SK-N-SH treated with all-trans-retinoic acid at 6 μM for 48 hours (cell line): ENCODE measurements at regions not wholly inside any gene's neighbourhood (a gene's known extent, or its start where the extent isn't known, plus 50 kb on each side); places are given as distances from the start of the nearest gene placed in this dataset.

Experiments used
- ATAC-seq: fragments of 200-7000 bp; cut with Tn5 transposase; 3 replicates; pipeline ENCODE4 v1.9.1; 2020; ENCODE audit warnings: mild to moderate bottlenecking, moderate library complexity
- ARNTL ChIP-seq: fragments of 450-650 bp; formaldehyde crosslinking; IDR thresholded peaks from 2 replicates; pipeline ENCODE4 v1.5.0; 2020; ENCODE audit warnings: low read depth, mild to moderate bottlenecking, moderate library complexity, borderline replicate concordance
- BACH2 ChIP-seq: fragments of 250-450 bp; sonication (Bioruptor Pico); IDR thresholded peaks from 2 replicates; pipeline ENCODE4 v1.9.0; 2021; ENCODE audit warnings: mild to moderate bottlenecking, borderline replicate concordance
- CREB5 ChIP-seq: fragments of 250-450 bp; sonication (Bioruptor Pico); IDR thresholded peaks from 2 replicates; pipeline ENCODE4 v1.5.1; 2020; ENCODE audit warnings: low read depth, mild to moderate bottlenecking, moderate library complexity
- CSDC2 ChIP-seq: fragments of 250-450 bp; sonication (Bioruptor Pico); IDR thresholded peaks from 2 replicates; pipeline ENCODE4 v1.5.0; 2020; ENCODE audit warnings: mild to moderate bottlenecking, moderate library complexity
- ESRRG ChIP-seq: fragments of 250-450 bp; sonication (Bioruptor Pico); IDR thresholded peaks from 2 replicates; pipeline ENCODE4 v1.6.1; 2021; ENCODE audit warnings: mild to moderate bottlenecking
- GLIS3 ChIP-seq: fragments of 250-450 bp; sonication (Bioruptor Pico); IDR thresholded peaks from 2 replicates; pipeline ENCODE4 v1.5.0; 2020; ENCODE audit warnings: mild to moderate bottlenecking, moderate library complexity
- ISL1 ChIP-seq: fragments of 250-450 bp; sonication (Bioruptor Pico); IDR thresholded peaks from 2 replicates; pipeline ENCODE4 v2.1.2; 2022; ENCODE audit warnings: mild to moderate bottlenecking, moderate library complexity
- OSR1 ChIP-seq: fragments of 250-450 bp; sonication (Bioruptor Pico); IDR thresholded peaks from 2 replicates; pipeline ENCODE4 v1.8.0; 2022; ENCODE audit warnings: moderate library complexity, mild to moderate bottlenecking, inconsistent platforms
- PPARA ChIP-seq: fragments of 250-450 bp; sonication (Bioruptor Pico); IDR thresholded peaks from 2 replicates; pipeline ENCODE4 v1.5.0; 2020; ENCODE audit warnings: mild to moderate bottlenecking, borderline replicate concordance
- RARB ChIP-seq: fragments of 250-450 bp; sonication (Bioruptor Pico); IDR thresholded peaks from 2 replicates; pipeline ENCODE4 v1.8.0; 2021; ENCODE audit warnings: mild to moderate bottlenecking, moderate library complexity
- SNAI2 ChIP-seq: fragments of 250-450 bp; sonication (Bioruptor Pico); IDR thresholded peaks from 2 replicates; pipeline ENCODE4 v1.5.0; 2020; ENCODE audit warnings: mild to moderate bottlenecking, moderate library complexity
- TCF4 ChIP-seq: fragments of 250-450 bp; sonication (Bioruptor Pico); IDR thresholded peaks from 2 replicates; pipeline ENCODE4 v1.8.0; 2021; ENCODE audit warnings: mild to moderate bottlenecking, moderate library complexity, borderline replicate concordance
- TOX ChIP-seq: fragments of 250-450 bp; sonication (Bioruptor Pico); IDR thresholded peaks from 2 replicates; pipeline ENCODE4 v1.8.0; 2021; ENCODE audit warnings: mild to moderate bottlenecking, moderate library complexity, borderline replicate concordance
- TSHZ2 ChIP-seq: fragments of 250-450 bp; sonication (Bioruptor Pico); IDR thresholded peaks from 2 replicates; pipeline ENCODE4 v1.5.0; 2020; ENCODE audit warnings: mild to moderate bottlenecking, moderate library complexity
- ZC3H10 ChIP-seq: fragments of 250-450 bp; sonication (Bioruptor Pico); IDR thresholded peaks from 2 replicates; pipeline ENCODE4 v1.5.1; 2021; ENCODE audit warnings: mild to moderate bottlenecking, moderate library complexity
- ZFP3 ChIP-seq: fragments of 250-450 bp; sonication (Bioruptor Pico); IDR thresholded peaks from 2 replicates; pipeline ENCODE4 v1.5.0; 2020; ENCODE audit warnings: mild to moderate bottlenecking, moderate library complexity
- ZFP30 ChIP-seq: fragments of 450-650 bp; formaldehyde crosslinking; IDR thresholded peaks from 2 replicates; pipeline ENCODE4 v1.5.0; 2022; ENCODE audit warnings: mild to moderate bottlenecking, moderate library complexity
- ZNF565 ChIP-seq: fragments of 450-650 bp; formaldehyde crosslinking; conservative IDR thresholded peaks from 2 replicates; pipeline ENCODE4 v1.5.0; 2020; ENCODE audit warnings: low read depth, mild to moderate bottlenecking, moderate library complexity
- ZNF70 ChIP-seq: fragments of 450-650 bp; formaldehyde crosslinking; IDR thresholded peaks from 2 replicates; pipeline ENCODE4 v1.5.0; 2020; ENCODE audit warnings: mild to moderate bottlenecking, moderate library complexity
- ZNF8 ChIP-seq: fragments of 450-650 bp; formaldehyde crosslinking; IDR thresholded peaks from 2 replicates; pipeline ENCODE4 v1.5.0; 2020; ENCODE audit warnings: mild to moderate bottlenecking, moderate library complexity
- TF ChIP-seq, protein P1 (sequence below): fragments of 250-450 bp; sonication (Bioruptor Pico); IDR thresholded peaks from 2 replicates; pipeline ENCODE4 v1.8.0; 2021; ENCODE audit warnings: low read depth, mild to moderate bottlenecking, moderate library complexity, borderline replicate concordance
- TF ChIP-seq, protein P2 (sequence below): fragments of 250-450 bp; sonication (Bioruptor Pico); IDR thresholded peaks from 2 replicates; pipeline ENCODE4 v1.5.1; 2021; ENCODE audit warnings: mild to moderate bottlenecking, moderate library complexity
- TF ChIP-seq, protein P3 (sequence below): fragments of 250-450 bp; sonication (Bioruptor Pico); IDR thresholded peaks from 2 replicates; pipeline ENCODE4 v1.8.0; 2020; ENCODE audit warnings: mild to moderate bottlenecking, moderate library complexity, borderline replicate concordance

DNA sequence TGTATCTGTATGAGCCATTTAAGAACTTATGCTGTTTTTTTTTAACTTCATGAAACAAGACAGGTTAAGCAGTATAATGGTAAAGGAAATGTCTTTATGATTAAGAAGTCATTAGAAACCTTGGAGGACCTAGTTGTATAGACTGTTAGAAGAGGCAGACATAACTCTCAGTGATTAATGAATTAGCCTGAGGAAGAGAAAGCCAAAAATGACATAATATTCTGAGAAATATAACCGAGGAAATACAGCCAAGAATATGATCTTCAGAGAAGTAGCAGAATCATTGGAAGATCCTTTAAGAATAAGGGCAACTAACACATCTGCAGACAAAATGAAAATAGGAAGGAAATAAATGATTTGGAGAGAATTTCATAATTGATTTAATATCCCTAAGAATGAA lies 738.1 kb upstream of the NCAM2 start:
- no peak for ATAC-seq
- TF ChIP-seq CREB5 (CRISPR knock-in tag) = no peak
- no peak for TF ChIP-seq BACH2 (CRISPR knock-in tag)
- no peak for TF ChIP-seq ESRRG (CRISPR knock-in tag)
- no peak for TF ChIP-seq CSDC2 (CRISPR knock-in tag)
- TF ChIP-seq, protein P1, sequence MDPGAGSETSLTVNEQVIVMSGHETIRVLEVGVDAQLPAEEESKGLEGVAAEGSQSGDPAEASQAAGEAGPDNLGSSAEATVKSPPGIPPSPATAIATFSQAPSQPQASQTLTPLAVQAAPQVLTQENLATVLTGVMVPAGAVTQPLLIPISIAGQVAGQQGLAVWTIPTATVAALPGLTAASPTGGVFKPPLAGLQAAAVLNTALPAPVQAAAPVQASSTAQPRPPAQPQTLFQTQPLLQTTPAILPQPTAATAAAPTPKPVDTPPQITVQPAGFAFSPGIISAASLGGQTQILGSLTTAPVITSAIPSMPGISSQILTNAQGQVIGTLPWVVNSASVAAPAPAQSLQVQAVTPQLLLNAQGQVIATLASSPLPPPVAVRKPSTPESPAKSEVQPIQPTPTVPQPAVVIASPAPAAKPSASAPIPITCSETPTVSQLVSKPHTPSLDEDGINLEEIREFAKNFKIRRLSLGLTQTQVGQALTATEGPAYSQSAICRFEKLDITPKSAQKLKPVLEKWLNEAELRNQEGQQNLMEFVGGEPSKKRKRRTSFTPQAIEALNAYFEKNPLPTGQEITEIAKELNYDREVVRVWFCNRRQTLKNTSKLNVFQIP = no peak
- TF ChIP-seq, protein P2, sequence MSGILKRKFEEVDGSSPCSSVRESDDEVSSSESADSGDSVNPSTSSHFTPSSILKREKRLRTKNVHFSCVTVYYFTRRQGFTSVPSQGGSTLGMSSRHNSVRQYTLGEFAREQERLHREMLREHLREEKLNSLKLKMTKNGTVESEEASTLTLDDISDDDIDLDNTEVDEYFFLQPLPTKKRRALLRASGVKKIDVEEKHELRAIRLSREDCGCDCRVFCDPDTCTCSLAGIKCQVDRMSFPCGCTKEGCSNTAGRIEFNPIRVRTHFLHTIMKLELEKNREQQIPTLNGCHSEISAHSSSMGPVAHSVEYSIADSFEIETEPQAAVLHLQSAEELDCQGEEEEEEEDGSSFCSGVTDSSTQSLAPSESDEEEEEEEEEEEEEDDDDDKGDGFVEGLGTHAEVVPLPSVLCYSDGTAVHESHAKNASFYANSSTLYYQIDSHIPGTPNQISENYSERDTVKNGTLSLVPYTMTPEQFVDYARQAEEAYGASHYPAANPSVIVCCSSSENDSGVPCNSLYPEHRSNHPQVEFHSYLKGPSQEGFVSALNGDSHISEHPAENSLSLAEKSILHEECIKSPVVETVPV = no peak
- no peak for TF ChIP-seq ZC3H10 (CRISPR knock-in tag)
- TF ChIP-seq OSR1 (CRISPR knock-in tag) = no peak
- no peak for TF ChIP-seq ZNF8 (CRISPR knock-in tag)
- no peak for TF ChIP-seq TCF4 (CRISPR knock-in tag)
- no peak for TF ChIP-seq SNAI2 (CRISPR knock-in tag)
- TF ChIP-seq ISL1 (CRISPR knock-in tag) = no peak
- no peak for TF ChIP-seq GLIS3 (CRISPR knock-in tag)
- TF ChIP-seq RARB (CRISPR knock-in tag) = no peak
- no peak for TF ChIP-seq PPARA (CRISPR knock-in tag)
- no peak for TF ChIP-seq TOX (CRISPR knock-in tag)
- no peak for TF ChIP-seq ZNF70 (CRISPR knock-in tag)
- TF ChIP-seq ZFP30 = no peak
- TF ChIP-seq, protein P3, sequence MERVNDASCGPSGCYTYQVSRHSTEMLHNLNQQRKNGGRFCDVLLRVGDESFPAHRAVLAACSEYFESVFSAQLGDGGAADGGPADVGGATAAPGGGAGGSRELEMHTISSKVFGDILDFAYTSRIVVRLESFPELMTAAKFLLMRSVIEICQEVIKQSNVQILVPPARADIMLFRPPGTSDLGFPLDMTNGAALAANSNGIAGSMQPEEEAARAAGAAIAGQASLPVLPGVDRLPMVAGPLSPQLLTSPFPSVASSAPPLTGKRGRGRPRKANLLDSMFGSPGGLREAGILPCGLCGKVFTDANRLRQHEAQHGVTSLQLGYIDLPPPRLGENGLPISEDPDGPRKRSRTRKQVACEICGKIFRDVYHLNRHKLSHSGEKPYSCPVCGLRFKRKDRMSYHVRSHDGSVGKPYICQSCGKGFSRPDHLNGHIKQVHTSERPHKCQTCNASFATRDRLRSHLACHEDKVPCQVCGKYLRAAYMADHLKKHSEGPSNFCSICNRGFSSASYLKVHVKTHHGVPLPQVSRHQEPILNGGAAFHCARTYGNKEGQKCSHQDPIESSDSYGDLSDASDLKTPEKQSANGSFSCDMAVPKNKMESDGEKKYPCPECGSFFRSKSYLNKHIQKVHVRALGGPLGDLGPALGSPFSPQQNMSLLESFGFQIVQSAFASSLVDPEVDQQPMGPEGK (CRISPR knock-in tag) = no peak
- TF ChIP-seq ZNF565 (CRISPR knock-in tag) = no peak

DNA sequence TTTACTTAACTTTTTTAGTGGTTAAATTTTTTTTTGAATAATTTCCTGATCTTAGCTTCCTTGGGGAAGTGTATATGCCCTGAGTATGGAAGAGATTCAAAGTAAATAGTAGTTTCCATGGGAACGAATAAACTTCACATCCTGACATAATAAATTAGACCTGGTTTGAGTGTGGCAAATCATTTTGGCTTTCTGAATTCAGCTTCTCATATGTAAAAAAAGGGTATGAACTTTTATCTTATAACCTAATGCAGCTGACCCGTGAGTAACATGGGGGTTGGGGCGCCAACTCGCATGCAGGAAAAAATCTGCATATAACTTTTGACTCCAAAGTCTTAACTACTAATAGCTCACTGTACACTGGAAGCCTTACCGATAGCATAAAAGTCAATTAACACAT lies 736.8 kb upstream of the NCAM2 start:
- TF ChIP-seq TSHZ2 (CRISPR knock-in tag) (no peak), ZNF565 (CRISPR knock-in tag) (no peak)

GRCh38 chr21:20265707-20266440 lies 732.3 kb upstream of the NCAM2 start:
- ATAC-seq = no peak
- TF ChIP-seq TOX (CRISPR knock-in tag) (no peak), ARNTL (CRISPR knock-in tag) (no peak), OSR1 (CRISPR knock-in tag) (no peak), CREB5 (CRISPR knock-in tag) (no peak), RARB (CRISPR knock-in tag) (no peak), GLIS3 (CRISPR knock-in tag) (no peak), ZNF8 (CRISPR knock-in tag) (no peak), ZFP3 (CRISPR knock-in tag) (no peak), ZNF565 (CRISPR knock-in tag) (no peak), ESRRG (CRISPR knock-in tag) (no peak), ZNF70 (CRISPR knock-in tag) (no peak), ZC3H10 (CRISPR knock-in tag) (no peak), ZFP30 (no peak), CSDC2 (CRISPR knock-in tag) (no peak)
- TF ChIP-seq, protein P2 = no peak
- TF ChIP-seq, protein P3 (CRISPR knock-in tag) = no peak

More for the DNA sequence above, 736.8 kb upstream of the NCAM2 start:
- ATAC-seq = no peak
